Left colon (tissue), 2 donors: ENCODE measurements at regions not wholly inside any gene's neighbourhood (a gene's known extent, or its start where the extent isn't known, plus 50 kb on each side); places are given as distances from the start of the nearest gene placed in this dataset.

ENCODE experiments used
- ATAC-seq: fragments of 200-7000 bp; cut with Tn5 transposase; one replicate; pipeline ENCODE4 v1.9.1; 2020; ENCODE audit warnings: mild to moderate bottlenecking, moderate library complexity
- DNase-seq, 2 donors: peaks; one replicate each; pipeline ENCODE4 v3.0.0-alpha.2; 2020
- intact Hi-C, 2 donors: fragments of 100-400 bp; cut with DNase I in 1 of 2; cut with micrococcal nuclease in 1 of 2; formaldehyde crosslinking; loops; one replicate each; pipeline versions ENCODE4 v1.11.2 to v1.14.0; 2022; cut with DNase I, micrococcal nuclease
- donor health status: DM: no; HTN: no; CAD: no.
- donor health status: DM: yes; HTN: yes; CAD: no.

GRCh38 chr5:158431369-158432029 is 572.6 kb upstream of the CLINT1 start:
- DNase-seq (no peak), ATAC-seq (peak; percentile 76)
- intact Hi-C loops: no loop called here

DNA sequence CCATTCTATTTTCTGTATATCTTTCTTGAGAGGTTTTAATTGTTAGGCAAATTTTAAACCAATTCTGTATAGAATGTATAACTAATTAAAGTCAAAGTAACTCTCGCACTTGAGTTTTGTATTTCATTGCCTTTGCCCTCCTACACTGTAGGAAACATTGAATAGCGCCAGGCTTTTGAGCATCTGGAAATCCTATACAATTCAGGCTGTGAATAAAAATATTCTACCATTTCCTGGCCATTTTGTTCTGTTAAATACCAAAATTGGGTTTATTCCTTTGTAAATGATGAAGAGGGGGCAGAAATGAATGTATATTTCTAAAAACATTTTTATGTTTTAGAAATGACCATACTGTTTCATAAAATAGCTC is 571.8 kb upstream of the CLINT1 start:
- DNase-seq (no peak), ATAC-seq (no peak)
- intact Hi-C loops: no loop called here

- intact Hi-C loops: no loop called here
- ATAC-seq (no peak), DNase-seq (no peak)
Observed at GRCh38 chr5:158430166-158430797, 571.3 kb upstream of the CLINT1 start.

DNA sequence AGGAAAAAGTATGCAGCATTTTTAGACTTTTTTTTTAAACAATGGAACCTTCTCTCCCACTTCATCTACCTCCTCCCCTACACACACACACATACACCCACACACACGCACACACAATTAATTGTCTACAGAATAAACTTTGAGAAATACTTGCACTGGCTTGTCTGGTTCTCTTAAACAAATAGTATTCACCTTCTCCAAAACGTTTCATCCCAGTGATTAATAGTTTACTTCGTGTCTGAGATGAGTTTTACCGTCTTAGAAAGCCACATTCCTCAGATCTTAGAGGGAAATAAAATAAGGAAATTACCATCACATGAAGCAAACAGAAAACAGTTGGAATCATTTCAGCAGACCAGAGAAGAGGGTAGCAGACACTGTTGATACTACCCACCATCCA is 570.6 kb upstream of the CLINT1 start:
- intact Hi-C loops: no loop called here
- DNase-seq (no peak), ATAC-seq (no peak)

GRCh38 chr5:158423623-158424200 is 564.8 kb upstream of the CLINT1 start:
- no peak for DNase-seq
- no peak for ATAC-seq
- intact Hi-C loops: no loop called here

DNA sequence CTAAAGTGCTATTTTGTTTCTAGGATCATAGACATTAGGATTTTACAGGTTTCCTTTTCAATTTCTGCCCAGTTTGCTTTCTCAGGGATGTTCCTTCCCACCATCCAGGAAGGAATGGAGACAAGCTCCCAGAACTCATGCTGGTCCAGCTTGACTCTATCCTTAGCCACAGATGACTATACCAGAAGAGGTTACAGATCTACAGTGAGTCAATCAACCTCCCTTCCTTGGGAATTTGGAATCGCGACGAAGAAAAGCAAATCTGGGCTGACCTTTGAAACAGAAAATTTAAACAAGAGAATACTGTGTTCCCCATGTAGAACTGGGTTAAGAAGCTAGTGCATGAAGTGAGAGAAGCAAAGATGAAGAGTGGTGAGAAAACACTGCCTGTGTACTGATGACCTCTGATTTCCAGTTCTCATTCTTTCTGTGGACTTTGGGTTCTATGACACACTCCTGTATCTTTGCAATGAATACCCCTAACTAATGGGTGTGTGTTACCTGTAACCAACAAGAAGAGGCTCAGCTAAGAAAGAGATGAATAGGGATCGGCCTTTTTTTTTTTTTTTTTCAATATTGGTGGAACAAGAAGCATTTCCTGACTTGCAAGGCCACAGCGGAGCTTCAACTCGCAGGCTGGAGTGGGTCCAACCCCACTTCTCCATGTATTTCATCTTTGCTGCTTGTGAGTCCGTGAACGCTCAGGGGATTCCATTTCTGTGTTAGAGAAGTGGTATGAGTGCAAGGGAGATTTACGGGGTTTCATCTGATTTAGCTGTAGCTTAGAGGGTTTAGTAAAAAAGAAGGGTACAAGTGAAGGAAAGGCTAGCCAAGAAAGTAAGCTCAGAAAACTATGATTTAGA is 563.9 kb upstream of the CLINT1 start:
- intact Hi-C loops: no loop called here
- ATAC-seq (no peak), DNase-seq (no peak)

DNA sequence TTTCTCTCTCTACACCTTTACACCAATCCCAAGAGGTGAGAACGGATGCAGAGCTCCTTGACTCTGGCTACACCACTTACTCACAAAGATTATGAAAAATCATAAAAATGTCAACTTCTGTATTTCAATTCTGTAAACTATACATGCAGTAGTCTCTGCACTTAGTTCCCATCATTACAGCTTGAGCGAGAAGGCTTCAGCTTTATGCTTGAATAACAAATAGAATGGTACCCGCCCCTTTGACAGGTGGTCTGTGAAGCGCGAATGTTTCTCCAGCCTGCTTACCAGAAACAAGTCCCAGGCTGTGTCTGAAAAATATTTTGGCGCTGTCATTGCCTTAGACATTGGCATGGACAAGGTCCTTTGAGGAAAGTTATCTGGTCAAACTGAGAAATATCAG is 562.4 kb upstream of the CLINT1 start:
- intact Hi-C loops: no loop called here
- DNase-seq (no peak), ATAC-seq (no peak)

DNA sequence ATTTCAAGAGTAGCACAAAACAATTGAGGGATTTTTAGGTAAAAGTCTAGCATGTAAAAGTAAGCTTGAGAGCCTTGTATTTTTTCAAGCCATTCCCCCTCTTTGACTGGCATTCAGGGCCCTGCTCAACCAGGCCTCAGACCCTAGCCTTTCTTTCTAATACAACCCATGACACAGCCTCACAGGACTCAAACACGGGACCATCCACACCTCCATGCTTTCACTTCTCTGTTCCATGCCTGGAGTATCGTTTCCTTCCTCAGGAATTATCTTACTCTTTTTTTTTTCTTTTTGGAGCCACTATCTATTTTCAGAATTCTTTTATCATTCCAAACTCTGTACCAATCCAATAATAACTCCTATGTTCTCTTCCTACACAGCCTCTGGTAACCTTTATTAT is 560.2 kb upstream of the CLINT1 start:
- DNase-seq (no peak), ATAC-seq (no peak)
- intact Hi-C loops: no loop called here

DNA sequence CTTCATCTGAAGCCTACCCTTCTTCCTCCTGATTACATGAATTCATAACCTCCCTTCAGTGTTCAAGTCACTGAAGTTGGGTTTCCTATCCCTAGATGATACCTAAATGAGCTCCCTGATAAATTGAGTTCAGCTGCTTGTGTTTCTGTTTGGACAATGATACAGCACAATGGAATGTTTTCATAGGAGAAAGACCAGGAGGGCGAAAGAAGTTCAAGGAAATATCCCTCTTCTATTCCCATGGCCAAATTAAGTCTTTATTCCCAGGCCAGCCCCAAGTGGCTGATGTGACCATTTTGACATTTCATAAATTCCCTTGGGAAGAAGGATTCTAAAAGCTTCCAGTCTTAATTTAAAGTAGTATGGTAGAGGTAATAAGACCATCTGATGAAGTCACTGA is 555.8 kb upstream of the CLINT1 start:
- ATAC-seq: no peak
- DNase-seq: no peak
- intact Hi-C loops: no loop called here

DNA sequence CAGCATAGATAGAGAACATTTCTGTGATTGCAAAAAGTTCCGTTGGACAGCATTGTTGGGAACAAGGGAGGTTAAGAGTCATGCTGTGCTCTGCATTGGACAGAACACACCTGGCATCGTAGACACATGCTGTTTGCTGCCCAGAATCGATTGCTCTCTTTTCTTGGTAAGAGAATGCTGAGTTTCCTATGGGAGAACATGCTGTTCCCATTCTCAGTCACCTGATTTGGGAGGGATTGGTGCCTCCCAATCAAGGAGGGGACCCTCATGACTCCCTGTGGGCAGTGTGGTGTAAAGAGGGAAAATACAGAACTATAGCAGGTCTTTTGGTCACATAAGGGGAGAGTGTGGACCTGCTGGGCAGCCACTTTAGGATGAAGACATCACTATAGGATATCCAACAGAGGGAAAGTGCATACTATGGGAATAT is 555.4 kb upstream of the CLINT1 start:
- intact Hi-C loops: no loop called here
- DNase-seq: no peak
- ATAC-seq: no peak

DNA sequence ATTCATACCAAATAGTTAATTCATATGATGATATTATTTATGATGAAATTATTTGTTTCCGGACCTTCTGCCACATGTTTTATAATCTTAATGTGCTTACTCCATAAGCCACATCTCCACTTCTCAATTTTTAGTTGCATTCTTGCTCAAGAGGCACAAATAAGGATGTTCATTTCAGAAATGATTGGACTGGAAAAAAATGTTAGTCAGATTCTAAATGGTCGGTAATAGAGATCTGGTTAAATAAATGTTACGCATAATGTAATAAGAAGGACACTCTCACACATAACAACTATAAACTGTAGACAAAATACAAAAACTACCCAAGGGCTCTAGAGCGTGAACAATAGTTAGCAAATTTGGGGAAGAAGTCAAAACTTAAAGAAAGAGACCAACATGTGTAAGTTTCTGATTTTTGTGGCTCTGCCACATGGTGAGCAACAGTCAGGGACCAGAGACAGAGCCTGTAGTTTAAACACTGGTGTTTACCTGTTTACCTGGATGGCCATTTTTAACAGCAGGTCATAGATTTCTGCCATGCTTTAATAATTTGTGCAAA is 554.3 kb upstream of the CLINT1 start:
- DNase-seq (no peak), ATAC-seq (no peak)
- intact Hi-C loops: no loop called here

- DNase-seq (no peak), ATAC-seq (no peak)
- intact Hi-C loops: no loop called here
Observed at GRCh38 chr5:158410976-158411375, 552.0 kb upstream of the CLINT1 start.

DNA sequence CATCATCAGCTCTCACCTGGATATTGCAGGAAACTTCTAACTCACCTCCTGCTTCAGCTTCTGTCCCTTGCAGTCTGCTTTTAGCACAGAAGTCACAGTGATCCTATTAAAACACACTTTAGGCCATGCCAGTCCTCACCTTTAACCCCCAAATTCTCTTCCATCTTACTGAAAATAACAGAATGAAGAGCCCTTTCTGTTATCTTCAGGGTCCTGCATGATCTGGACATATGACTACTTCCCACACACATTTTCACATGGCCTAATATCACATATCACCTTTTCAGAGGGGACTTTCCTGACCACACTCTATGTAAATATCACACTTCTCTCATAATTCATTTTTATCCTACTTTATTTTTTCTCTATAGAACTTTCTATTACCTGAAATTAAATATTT is 550.6 kb upstream of the CLINT1 start:
- ATAC-seq (no peak), DNase-seq (no peak)
- intact Hi-C loops: no loop called here

DNA sequence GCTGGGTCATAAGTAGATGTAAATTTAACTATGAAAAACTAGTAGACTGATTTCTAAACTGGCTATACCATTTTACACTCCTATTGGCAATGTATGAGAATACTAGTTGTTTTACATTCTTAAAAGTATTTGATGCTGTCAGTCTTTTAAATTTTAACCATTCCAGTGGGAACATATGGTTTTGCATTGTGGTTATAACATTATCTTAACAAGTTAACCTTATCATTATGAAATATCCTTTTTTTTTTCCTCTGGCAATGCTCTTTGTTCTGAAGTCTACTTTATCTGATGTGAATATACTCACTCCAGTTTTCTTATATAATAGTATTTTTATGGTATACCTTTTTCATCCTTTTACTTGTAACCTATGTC is 548.9 kb upstream of the CLINT1 start:
- DNase-seq: no peak
- ATAC-seq: no peak
- intact Hi-C loops: no loop called here

- ATAC-seq (no peak), DNase-seq (no peak)
- intact Hi-C loops: no loop called here
Observed at GRCh38 chr5:158406884-158407823, 548.2 kb upstream of the CLINT1 start.

- DNase-seq (no peak), ATAC-seq (no peak)
- intact Hi-C loops: no loop called here
Observed at GRCh38 chr5:158398360-158399201, 539.6 kb upstream of the CLINT1 start.

DNA sequence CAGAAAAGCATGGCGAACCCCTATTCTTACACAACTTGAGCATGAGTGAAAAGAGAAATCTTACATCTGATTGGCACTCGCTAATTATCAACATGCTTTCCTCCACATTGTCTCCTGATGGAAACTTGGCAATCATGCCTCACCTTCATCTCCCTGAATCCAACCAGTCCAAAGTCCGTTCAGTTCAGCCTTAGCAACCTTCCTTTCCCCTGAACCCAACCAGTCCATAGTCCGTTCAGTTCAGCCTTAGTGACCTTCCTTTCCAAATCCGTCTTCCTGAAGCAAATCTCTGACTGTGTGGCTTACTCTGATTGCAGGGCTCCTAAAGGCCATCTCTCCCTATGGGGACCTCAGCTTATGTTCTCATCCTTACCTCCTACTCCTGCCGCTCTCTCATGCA is 538.3 kb upstream of the CLINT1 start:
- no peak for DNase-seq
- no peak for ATAC-seq
- intact Hi-C loops: no loop called here

DNA sequence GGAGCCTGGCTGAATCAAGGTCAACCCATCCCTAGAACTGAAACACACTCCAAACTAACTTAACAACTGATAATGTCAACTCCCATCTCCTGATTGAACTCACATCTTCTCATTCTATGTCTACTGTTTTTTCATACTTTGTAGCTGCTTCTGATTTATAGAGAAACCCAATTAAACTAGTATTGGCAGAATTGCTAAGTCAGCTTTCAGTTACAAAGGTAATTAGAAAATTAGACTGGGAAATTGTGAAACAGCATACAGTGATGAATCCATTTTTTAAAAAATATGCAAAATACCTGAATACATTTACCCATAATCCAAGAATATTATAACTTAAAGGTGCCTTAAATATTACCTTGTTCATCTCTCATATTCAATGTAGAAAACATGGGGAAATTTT is 535.2 kb upstream of the CLINT1 start:
- ATAC-seq (no peak), DNase-seq (no peak)
- intact Hi-C loops: no loop called here
